Type B pancreatic cell (in vitro differentiated cells): ENCODE measurements at regions not wholly inside any gene's neighbourhood (a gene's known extent, or its start where the extent isn't known, plus 50 kb on each side); places are given as distances from the start of the nearest gene placed in this dataset.
"Not testable (repeated sequence)": the region's sequence is repeated elsewhere in the genome, so short reads cannot be mapped to it uniquely, and the experiment has no call there.

Source experiments
- DNase-seq: peaks from one replicate; pipeline ENCODE4 v3.0.0; 2021; ENCODE audit warnings: mixed read lengths; ENCODE audit not compliant: unreplicated experiment; ENCODE audit errors: extremely low spot score
- H3K27ac Mint-ChIP-seq: 2 replicates; pipeline ENCODE4 v1.8.0; 2021; ENCODE audit warnings: mild to moderate bottlenecking, mixed read lengths
- H3K27me3 Mint-ChIP-seq: 2 replicates; pipeline ENCODE4 v1.8.0; 2021; ENCODE audit warnings: mixed read lengths
- H3K36me3 Mint-ChIP-seq: 2 replicates; pipeline ENCODE4 v1.8.0; 2021; ENCODE audit warnings: mixed read lengths
- H3K4me1 Mint-ChIP-seq: one replicate; pipeline ENCODE4 v1.8.0; 2021; ENCODE audit warnings: mixed read lengths; ENCODE audit not compliant: unreplicated experiment
- H3K4me3 Mint-ChIP-seq: 2 replicates; pipeline ENCODE4 v1.8.0; 2021; ENCODE audit warnings: mild to moderate bottlenecking, mixed read lengths
- H3K9me3 Mint-ChIP-seq: 2 replicates; pipeline ENCODE4 v1.8.0; 2021; ENCODE audit warnings: mixed read lengths
- CTCF ChIP-seq: fragments of 200-600 bp; sonication (generic); conservative IDR thresholded peaks from 2 replicates; pipeline ENCODE4 v1.5.0; 2021; ENCODE audit warnings: antibody characterized with exemption, mild to moderate bottlenecking

GRCh38 chr12:19915392-19916195 is 452.7 kb upstream of the PDE3A start:
- Mint-ChIP-seq H3K27ac (peak overlapping the region; percentile 2), H3K9me3 (peaks cover 3% of the 10 kb centered on the region), H3K27me3 (peaks cover 8% of the 10 kb centered on the region), H3K4me1 (peaks cover 19% of the 10 kb centered on the region), H3K36me3 (peaks cover 6% of the 10 kb centered on the region), H3K4me3 (no peak overlapping the region)
- DNase-seq, result no peak
- peak; percentile 78 for TF ChIP-seq CTCF

GRCh38 chr12:19916196-19916753 is 452.1 kb upstream of the PDE3A start:
- Mint-ChIP-seq H3K9me3 (peaks cover 4% of the 10 kb centered on the region), H3K27ac (no peak overlapping the region), H3K36me3 (peaks cover 7% of the 10 kb centered on the region), H3K4me1 (peaks cover 19% of the 10 kb centered on the region), H3K27me3 (peaks cover 8% of the 10 kb centered on the region), H3K4me3 (no peak overlapping the region)
- TF ChIP-seq CTCF, result no peak
- no peak for DNase-seq

GRCh38 chr12:19916974-19917373 is 451.4 kb upstream of the PDE3A start:
- peaks cover 9% of the 10 kb centered on the region for H3K36me3 Mint-ChIP-seq
- no peak for DNase-seq
- TF ChIP-seq CTCF, result no peak
- H3K27ac Mint-ChIP-seq, result peak overlapping the region; percentile 7
- no peak overlapping the region for H3K4me3 Mint-ChIP-seq
- H3K9me3 Mint-ChIP-seq, result peaks cover 4% of the 10 kb centered on the region
- H3K4me1 Mint-ChIP-seq, result peaks cover 19% of the 10 kb centered on the region
- peaks cover 8% of the 10 kb centered on the region for H3K27me3 Mint-ChIP-seq

GRCh38 chr12:19921716-19922115 is 446.6 kb upstream of the PDE3A start:
- H3K36me3 Mint-ChIP-seq, result peaks cover 11% of the 10 kb centered on the region
- not testable (repeated sequence) for H3K27ac Mint-ChIP-seq, H3K4me3 Mint-ChIP-seq, H3K4me1 Mint-ChIP-seq, DNase-seq, H3K9me3 Mint-ChIP-seq, H3K27me3 Mint-ChIP-seq

GRCh38 chr12:19922717-19923116 is 445.6 kb upstream of the PDE3A start:
- Mint-ChIP-seq H3K4me3 (no peak overlapping the region), H3K9me3 (peaks cover 4% of the 10 kb centered on the region), H3K4me1 (no peaks in the 10 kb centered on the region), H3K27ac (no peak overlapping the region), H3K27me3 (no peaks in the 10 kb centered on the region), H3K36me3 (peaks cover 11% of the 10 kb centered on the region)
- no peak for DNase-seq
- no peak for TF ChIP-seq CTCF

GRCh38 chr12:19924360-19924759 is 444.0 kb upstream of the PDE3A start:
- Mint-ChIP-seq H3K4me1 (no peaks in the 10 kb centered on the region), H3K9me3 (peaks cover 4% of the 10 kb centered on the region), H3K36me3 (peaks cover 11% of the 10 kb centered on the region), H3K27ac (no peak overlapping the region), H3K27me3 (no peaks in the 10 kb centered on the region), H3K4me3 (no peak overlapping the region)
- DNase-seq, result no peak
- TF ChIP-seq CTCF, result no peak
